Testis (tissue), 2 donors: ENCODE measurements at regions not wholly inside any gene's neighbourhood (a gene's known extent, or its start where the extent isn't known, plus 50 kb on each side); places are given as distances from the start of the nearest gene placed in this dataset.

Experiments used
- POLR2A ChIP-seq: fragments of 450-650 bp; IDR thresholded peaks from one replicate; pipeline ENCODE4 v1.6.1; 2017; ENCODE audit warnings: antibody characterized with exemption, mild to moderate bottlenecking, moderate library complexity
- TF ChIP-seq, protein P1 (sequence below), 3 experiments: fragments of 450-650 bp in 2 of 3; fragments of 200-600 bp in 1 of 3; sonication (generic) in 1 of 3; IDR thresholded peaks; one replicate each; pipeline ENCODE4 v1.5.1; 2016 to 2019; ENCODE audit warnings: antibody characterized with exemption in 3 of 3, mild to moderate bottlenecking in 2 of 3, moderate library complexity in 1 of 3

DNA sequence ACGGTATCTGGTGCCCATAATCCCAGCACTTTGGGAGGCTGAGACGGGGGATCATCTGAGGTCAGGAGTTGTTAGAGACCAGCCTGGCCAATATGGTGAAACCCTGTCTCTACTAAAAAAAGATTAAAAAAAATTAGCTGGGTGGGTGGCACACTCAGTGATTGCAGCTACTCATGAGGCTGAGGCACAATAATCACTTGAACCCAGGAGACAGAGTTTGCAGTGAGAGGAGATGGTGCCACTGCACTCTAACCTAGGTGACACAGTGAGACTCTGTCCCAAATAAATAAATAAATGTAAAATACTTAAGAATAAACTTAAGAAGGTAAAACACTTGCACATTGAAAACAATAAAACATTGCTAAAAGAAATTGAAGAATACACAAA is 90.4 kb downstream of the ZNF280B start:
- TF ChIP-seq, protein P1, sequence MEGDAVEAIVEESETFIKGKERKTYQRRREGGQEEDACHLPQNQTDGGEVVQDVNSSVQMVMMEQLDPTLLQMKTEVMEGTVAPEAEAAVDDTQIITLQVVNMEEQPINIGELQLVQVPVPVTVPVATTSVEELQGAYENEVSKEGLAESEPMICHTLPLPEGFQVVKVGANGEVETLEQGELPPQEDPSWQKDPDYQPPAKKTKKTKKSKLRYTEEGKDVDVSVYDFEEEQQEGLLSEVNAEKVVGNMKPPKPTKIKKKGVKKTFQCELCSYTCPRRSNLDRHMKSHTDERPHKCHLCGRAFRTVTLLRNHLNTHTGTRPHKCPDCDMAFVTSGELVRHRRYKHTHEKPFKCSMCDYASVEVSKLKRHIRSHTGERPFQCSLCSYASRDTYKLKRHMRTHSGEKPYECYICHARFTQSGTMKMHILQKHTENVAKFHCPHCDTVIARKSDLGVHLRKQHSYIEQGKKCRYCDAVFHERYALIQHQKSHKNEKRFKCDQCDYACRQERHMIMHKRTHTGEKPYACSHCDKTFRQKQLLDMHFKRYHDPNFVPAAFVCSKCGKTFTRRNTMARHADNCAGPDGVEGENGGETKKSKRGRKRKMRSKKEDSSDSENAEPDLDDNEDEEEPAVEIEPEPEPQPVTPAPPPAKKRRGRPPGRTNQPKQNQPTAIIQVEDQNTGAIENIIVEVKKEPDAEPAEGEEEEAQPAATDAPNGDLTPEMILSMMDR (IDR thresholded peaks at IDR 0.05), result no peak
- no peak for TF ChIP-seq POLR2A
